HepG2 (cell line): ENCODE measurements at regions not wholly inside any gene's neighbourhood (a gene's known extent, or its start where the extent isn't known, plus 50 kb on each side); places are given as distances from the start of the nearest gene placed in this dataset.

Experiments
- NFE2L2 ChIP-seq: fragments of 150-350 bp; IDR thresholded peaks from 2 replicates; pipeline ENCODE4 v1.6.1; 2014; ENCODE audit warnings: low read length
- NFRKB ChIP-seq: fragments of 450-650 bp; IDR thresholded peaks from 2 replicates; pipeline ENCODE4 v1.6.1; 2017
- POLR2A ChIP-seq, 2 experiments: IDR thresholded peaks; 2 replicates each; pipeline ENCODE4 v1.6.1; 2011; ENCODE audit warnings: low read depth in 2 of 2, low read length in 2 of 2, mild to moderate bottlenecking in 1 of 2, moderate library complexity in 1 of 2; ENCODE audit not compliant: insufficient read depth in 1 of 2
- POLR2AphosphoS5 ChIP-seq: IDR thresholded peaks from 2 replicates; pipeline ENCODE4 v1.6.1; 2012; ENCODE audit warnings: low read depth, low read length
- XBP1 ChIP-seq: sonication (generic); formaldehyde crosslinking; IDR thresholded peaks from 2 replicates; pipeline ENCODE4 v1.5.0; 2020; ENCODE audit warnings: missing genetic modification reagents
- ZNF781 ChIP-seq: sonication (generic); formaldehyde crosslinking; IDR thresholded peaks from 2 replicates; pipeline ENCODE4 v1.5.1; 2020; ENCODE audit warnings: borderline replicate concordance, mild to moderate bottlenecking, missing genetic modification reagents; ENCODE audit errors: not compliant biosample characterization
- ZSCAN30 ChIP-seq: sonication (generic); formaldehyde crosslinking; IDR thresholded peaks from 2 replicates; pipeline ENCODE4 v1.5.0; 2020; ENCODE audit warnings: mild to moderate bottlenecking, missing genetic modification reagents
- ZSCAN5A ChIP-seq: sonication (generic); formaldehyde crosslinking; IDR thresholded peaks from 2 replicates; pipeline ENCODE4 v1.8.0; 2022; ENCODE audit warnings: mild to moderate bottlenecking, missing genetic modification reagents, borderline replicate concordance

GRCh38 chr12:30442461-30442860 lies 253.2 kb downstream of the IPO8 start:
- TF ChIP-seq POLR2AphosphoS5 (no peak), NFE2L2 (no peak), XBP1 (CRISPR knock-in tag) (no peak), POLR2A (IDR thresholded peaks at IDR 0.05; ENCODE audit: insufficient read depth in 1 of 2, low read depth in 2 of 2, low read length in 2 of 2) (no peak), NFRKB (no peak), ZNF781 (CRISPR knock-in tag) (no peak), ZSCAN5A (CRISPR knock-in tag) (no peak), ZSCAN30 (CRISPR knock-in tag) (no peak)
